ENCODE measurements at regions not wholly inside any gene's neighbourhood (a gene's known extent, or its start where the extent isn't known, plus 50 kb on each side); places are given as distances from the start of the nearest gene placed in this dataset.

GRCh38 chrX:124791492-124792095 is 445.2 kb downstream of the SH2D1A start:
- H3K79me2 ChIP-seq (ENCODE audit: control insufficient read depth, insufficient read depth, low read length), result no peaks in the 10 kb centered on the region
- no peak overlapping the region for H2AFZ ChIP-seq (ENCODE audit: low read length)
- no peak overlapping the region for H3K4me2 ChIP-seq (ENCODE audit: extremely low read depth, insufficient read depth, low read length)
- no peak overlapping the region for H3K27ac ChIP-seq (ENCODE audit: insufficient read depth, low read length)
- H3K4me1 ChIP-seq (ENCODE audit: control insufficient read depth, extremely low read depth, insufficient read depth, low read length), result no peaks in the 10 kb centered on the region
- no peaks in the 10 kb centered on the region for H3K27me3 ChIP-seq (ENCODE audit: control insufficient read depth, insufficient read depth, low read length)
- TF ChIP-seq CTCF (conservative IDR thresholded peaks at IDR 0.05 in 1 of 2, IDR thresholded peaks at IDR 0.05 in 1 of 2; ENCODE audit: low read depth in 1 of 2, low read length in 2 of 2) (no peak), EZH2 (IDR thresholded peaks at IDR 0.05; ENCODE audit: low read length, missing control alignments) (no peak)
- no peak for DNase-seq (ENCODE audit: low read depth in 2 of 2)
- no peaks in the 10 kb centered on the region for H3K36me3 ChIP-seq (ENCODE audit: control insufficient read depth, insufficient read depth, low read length)
- no peaks in the 10 kb centered on the region for H3K9me3 ChIP-seq (ENCODE audit: control insufficient read depth, insufficient read depth, low read depth, low read length)
- no peak overlapping the region for H3K4me3 ChIP-seq (replicated peaks in 1 of 4; ENCODE audit: control extremely low read depth in 1 of 4, insufficient read depth in 1 of 4, low read depth in 3 of 4, low read length in 4 of 4)
- no peak overlapping the region for H3K9ac ChIP-seq (ENCODE audit: insufficient read depth, low read length)
- no peaks in the 10 kb centered on the region for H4K20me1 ChIP-seq (ENCODE audit: control insufficient read depth, extremely low read depth, insufficient read depth, low read length)

- Histone ChIP-seq H3K9me3 (ENCODE audit: control insufficient read depth, insufficient read depth, low read depth, low read length) (no peaks in the 10 kb centered on the region), H2AFZ (ENCODE audit: low read length) (no peak overlapping the region), H3K4me2 (ENCODE audit: extremely low read depth, insufficient read depth, low read length) (no peak overlapping the region), H3K36me3 (ENCODE audit: control insufficient read depth, insufficient read depth, low read length) (no peaks in the 10 kb centered on the region), H3K4me1 (ENCODE audit: control insufficient read depth, extremely low read depth, insufficient read depth, low read length) (no peaks in the 10 kb centered on the region), H3K9ac (ENCODE audit: insufficient read depth, low read length) (no peak overlapping the region), H3K79me2 (ENCODE audit: control insufficient read depth, insufficient read depth, low read length) (no peaks in the 10 kb centered on the region), H3K27ac (ENCODE audit: insufficient read depth, low read length) (no peak overlapping the region), H4K20me1 (ENCODE audit: control insufficient read depth, extremely low read depth, insufficient read depth, low read length) (no peaks in the 10 kb centered on the region), H3K27me3 (ENCODE audit: control insufficient read depth, insufficient read depth, low read length) (no peaks in the 10 kb centered on the region), H3K4me3 (replicated peaks in 1 of 4; ENCODE audit: control extremely low read depth in 1 of 4, insufficient read depth in 1 of 4, low read depth in 3 of 4, low read length in 4 of 4) (no peak overlapping the region)
- TF ChIP-seq EZH2 (IDR thresholded peaks at IDR 0.05; ENCODE audit: low read length, missing control alignments), result no peak
- no peak for TF ChIP-seq CTCF (conservative IDR thresholded peaks at IDR 0.05 in 1 of 2, IDR thresholded peaks at IDR 0.05 in 1 of 2; ENCODE audit: low read depth in 1 of 2, low read length in 2 of 2)
- DNase-seq (ENCODE audit: low read depth in 2 of 2), result no peak
These were observed 450.6 kb downstream of the SH2D1A start for GRCh38 chrX:124796989-124797388.

GRCh38 chrX:124804962-124805361 is 458.6 kb downstream of the SH2D1A start:
- H3K27ac ChIP-seq (ENCODE audit: insufficient read depth, low read length), result no peak overlapping the region
- H3K27me3 ChIP-seq (ENCODE audit: control insufficient read depth, insufficient read depth, low read length), result no peaks in the 10 kb centered on the region
- TF ChIP-seq EZH2 (IDR thresholded peaks at IDR 0.05; ENCODE audit: low read length, missing control alignments), result no peak
- no peak for TF ChIP-seq CTCF (conservative IDR thresholded peaks at IDR 0.05 in 1 of 2, IDR thresholded peaks at IDR 0.05 in 1 of 2; ENCODE audit: low read depth in 1 of 2, low read length in 2 of 2)
- no peak overlapping the region for H3K4me2 ChIP-seq (ENCODE audit: extremely low read depth, insufficient read depth, low read length)
- no peak for DNase-seq (ENCODE audit: low read depth in 2 of 2)
- no peaks in the 10 kb centered on the region for H3K79me2 ChIP-seq (ENCODE audit: control insufficient read depth, insufficient read depth, low read length)
- no peak overlapping the region for H3K4me3 ChIP-seq (replicated peaks in 1 of 4; ENCODE audit: control extremely low read depth in 1 of 4, insufficient read depth in 1 of 4, low read depth in 3 of 4, low read length in 4 of 4)
- no peaks in the 10 kb centered on the region for H3K9me3 ChIP-seq (ENCODE audit: control insufficient read depth, insufficient read depth, low read depth, low read length)
- H2AFZ ChIP-seq (ENCODE audit: low read length), result no peak overlapping the region
- H3K9ac ChIP-seq (ENCODE audit: insufficient read depth, low read length), result no peak overlapping the region
- no peaks in the 10 kb centered on the region for H3K36me3 ChIP-seq (ENCODE audit: control insufficient read depth, insufficient read depth, low read length)
- no peaks in the 10 kb centered on the region for H4K20me1 ChIP-seq (ENCODE audit: control insufficient read depth, extremely low read depth, insufficient read depth, low read length)
- no peaks in the 10 kb centered on the region for H3K4me1 ChIP-seq (ENCODE audit: control insufficient read depth, extremely low read depth, insufficient read depth, low read length)

Measured in fibroblast of lung (primary cell).